HG03095 (cell line): ENCODE measurements at regions not wholly inside any gene's neighbourhood (a gene's known extent, or its start where the extent isn't known, plus 50 kb on each side); places are given as distances from the start of the nearest gene placed in this dataset.

ENCODE experiments used
- ATAC-seq: cut with Tn5 transposase; IDR thresholded peaks from one replicate; pipeline ENCODE4 v1.9.1; 2021; ENCODE audit warnings: moderate library complexity; ENCODE audit not compliant: unreplicated experiment

- no peak for ATAC-seq
Observed at GRCh38 chr5:119991625-119992024, 362.3 kb downstream of the FAM170A start.

- no peak for ATAC-seq
Observed at GRCh38 chr5:119996128-119996527, 366.8 kb downstream of the FAM170A start.

GRCh38 chr5:120007598-120007997, 378.2 kb downstream of the FAM170A start:
- no peak for ATAC-seq

- no peak for ATAC-seq
Observed at GRCh38 chr5:120012431-120012830, 383.1 kb downstream of the FAM170A start.

- no peak for ATAC-seq
Observed at GRCh38 chr5:120014535-120014934, 385.2 kb downstream of the FAM170A start.

- ATAC-seq, result no peak
Observed at GRCh38 chr5:120016717-120017382, 387.5 kb downstream of the FAM170A start.

- ATAC-seq, result no peak
Observed at GRCh38 chr5:120017513-120017912, 388.2 kb downstream of the FAM170A start.

GRCh38 chr5:120035181-120035580, 405.8 kb downstream of the FAM170A start:
- no peak for ATAC-seq

- no peak for ATAC-seq
Observed at GRCh38 chr5:120035815-120036577, 406.6 kb downstream of the FAM170A start.

GRCh38 chr5:120037451-120037850, 408.1 kb downstream of the FAM170A start:
- ATAC-seq, result no peak

GRCh38 chr5:120039111-120039510, 409.8 kb downstream of the FAM170A start:
- no peak for ATAC-seq

- no peak for ATAC-seq
Observed at GRCh38 chr5:120043431-120043830, 414.1 kb downstream of the FAM170A start.

- ATAC-seq, result no peak
Observed at GRCh38 chr5:120052916-120053828, 410.9 kb upstream of the PRR16 start.

- ATAC-seq, result no peak
Observed at GRCh38 chr5:120053841-120054240, 410.3 kb upstream of the PRR16 start.

GRCh38 chr5:120055858-120056257, 408.2 kb upstream of the PRR16 start:
- no peak for ATAC-seq

- no peak for ATAC-seq
Observed at GRCh38 chr5:120062515-120062917, 401.6 kb upstream of the PRR16 start.

GRCh38 chr5:120072068-120072761, 391.9 kb upstream of the PRR16 start:
- no peak for ATAC-seq

- no peak for ATAC-seq
Observed at GRCh38 chr5:120073722-120074121, 390.4 kb upstream of the PRR16 start.

- ATAC-seq, result no peak
Observed at GRCh38 chr5:120080781-120081180, 383.3 kb upstream of the PRR16 start.

GRCh38 chr5:120082316-120083068, 381.6 kb upstream of the PRR16 start:
- no peak for ATAC-seq
